Suprapubic skin (tissue), 4 donors: ENCODE measurements at regions not wholly inside any gene's neighbourhood (a gene's known extent, or its start where the extent isn't known, plus 50 kb on each side); places are given as distances from the start of the nearest gene placed in this dataset.

Experiments
- POLR2A ChIP-seq, 2 donors: fragments of 450-650 bp; IDR thresholded peaks; one replicate each; pipeline ENCODE4 v1.6.1; 2017; ENCODE audit warnings: antibody characterized with exemption in 2 of 2, mild to moderate bottlenecking in 2 of 2, moderate library complexity in 2 of 2
- POLR2AphosphoS5 ChIP-seq, 3 donors: sonication (generic); formaldehyde crosslinking; IDR thresholded peaks; one replicate each; pipeline ENCODE4 v1.6.1; 2017; ENCODE audit warnings: antibody characterized with exemption in 3 of 3
- TF ChIP-seq, protein P1 (sequence below), 2 donors: fragments of 200-600 bp in 1 of 2; fragments of 450-650 bp in 1 of 2; sonication (generic) in 1 of 2; IDR thresholded peaks; one replicate each; pipeline ENCODE4 v1.5.1; 2016 to 2019; ENCODE audit warnings: antibody characterized with exemption in 2 of 2, mild to moderate bottlenecking in 1 of 2, moderate library complexity in 1 of 2

DNA sequence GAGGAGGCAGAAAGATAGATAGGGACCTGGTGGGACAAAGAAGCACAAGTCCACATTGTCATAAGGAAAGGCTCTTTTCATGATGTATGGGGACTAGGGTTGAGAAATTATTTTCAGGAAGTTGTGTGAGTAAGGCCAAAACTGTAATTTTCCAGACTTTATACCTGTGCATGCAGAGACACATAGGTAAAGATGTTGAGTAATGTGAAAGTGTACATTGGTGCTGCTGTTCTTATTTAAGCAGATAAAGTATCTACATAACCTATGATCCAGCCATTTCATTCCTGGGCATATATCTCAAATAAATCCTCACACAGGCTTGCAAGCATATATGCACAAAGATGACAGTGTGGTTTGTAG, 332.2 kb downstream of the DUSP6 start:
- TF ChIP-seq, protein P1, sequence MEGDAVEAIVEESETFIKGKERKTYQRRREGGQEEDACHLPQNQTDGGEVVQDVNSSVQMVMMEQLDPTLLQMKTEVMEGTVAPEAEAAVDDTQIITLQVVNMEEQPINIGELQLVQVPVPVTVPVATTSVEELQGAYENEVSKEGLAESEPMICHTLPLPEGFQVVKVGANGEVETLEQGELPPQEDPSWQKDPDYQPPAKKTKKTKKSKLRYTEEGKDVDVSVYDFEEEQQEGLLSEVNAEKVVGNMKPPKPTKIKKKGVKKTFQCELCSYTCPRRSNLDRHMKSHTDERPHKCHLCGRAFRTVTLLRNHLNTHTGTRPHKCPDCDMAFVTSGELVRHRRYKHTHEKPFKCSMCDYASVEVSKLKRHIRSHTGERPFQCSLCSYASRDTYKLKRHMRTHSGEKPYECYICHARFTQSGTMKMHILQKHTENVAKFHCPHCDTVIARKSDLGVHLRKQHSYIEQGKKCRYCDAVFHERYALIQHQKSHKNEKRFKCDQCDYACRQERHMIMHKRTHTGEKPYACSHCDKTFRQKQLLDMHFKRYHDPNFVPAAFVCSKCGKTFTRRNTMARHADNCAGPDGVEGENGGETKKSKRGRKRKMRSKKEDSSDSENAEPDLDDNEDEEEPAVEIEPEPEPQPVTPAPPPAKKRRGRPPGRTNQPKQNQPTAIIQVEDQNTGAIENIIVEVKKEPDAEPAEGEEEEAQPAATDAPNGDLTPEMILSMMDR (IDR thresholded peaks at IDR 0.05) = no peak
- TF ChIP-seq POLR2A (IDR thresholded peaks at IDR 0.05) = no peak
- no peak for TF ChIP-seq POLR2AphosphoS5 (IDR thresholded peaks at IDR 0.05)
